HG03460 (cell line): ENCODE measurements at regions not wholly inside any gene's neighbourhood (a gene's known extent, or its start where the extent isn't known, plus 50 kb on each side); places are given as distances from the start of the nearest gene placed in this dataset.
"Not testable (repeated sequence)": the region's sequence is repeated elsewhere in the genome, so short reads cannot be mapped to it uniquely, and the experiment has no call there.

ENCODE experiments used
- ATAC-seq: cut with Tn5 transposase; IDR thresholded peaks from one replicate; pipeline ENCODE4 v1.9.1; 2021; ENCODE audit not compliant: unreplicated experiment

DNA sequence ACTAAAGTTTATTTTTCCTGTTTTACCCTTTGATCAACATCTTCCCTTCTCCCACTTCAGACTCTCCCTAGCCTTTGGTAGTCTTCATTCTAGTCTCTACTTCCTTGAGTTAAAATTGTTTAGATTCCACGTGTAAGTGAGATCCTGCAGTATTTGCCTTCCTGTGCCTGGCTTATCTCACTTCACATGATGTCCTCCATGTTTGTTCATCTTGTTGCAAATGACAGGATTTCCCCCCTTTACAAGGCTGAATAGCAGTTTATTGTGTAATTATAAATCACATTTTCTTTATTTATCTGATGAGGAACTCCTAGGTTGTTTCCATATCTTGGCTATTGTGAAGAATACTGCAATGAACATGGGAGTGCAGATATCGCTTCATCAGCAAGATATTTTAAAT is 461.7 kb downstream of the CHSY3 start:
- ATAC-seq: no peak

DNA sequence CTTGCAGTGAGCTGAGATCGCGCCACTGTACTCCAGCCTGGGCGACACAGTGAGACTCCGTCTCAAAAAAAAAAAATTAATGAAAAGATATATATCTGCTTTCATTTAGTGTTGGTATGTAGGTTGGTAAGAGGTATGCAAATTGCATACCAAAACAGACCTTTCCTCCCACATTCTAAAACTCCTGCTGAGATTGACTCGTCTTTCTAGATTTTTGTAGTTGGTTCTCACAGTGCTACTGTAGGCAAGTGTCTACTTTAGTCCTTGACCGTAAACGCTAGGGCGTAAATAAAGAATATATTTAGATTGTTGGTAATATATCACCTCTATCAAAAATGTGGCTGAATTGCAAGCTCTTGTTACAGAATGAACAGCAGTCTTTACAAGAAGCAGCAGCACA is 445.9 kb downstream of the CHSY3 start:
- ATAC-seq: no peak

DNA sequence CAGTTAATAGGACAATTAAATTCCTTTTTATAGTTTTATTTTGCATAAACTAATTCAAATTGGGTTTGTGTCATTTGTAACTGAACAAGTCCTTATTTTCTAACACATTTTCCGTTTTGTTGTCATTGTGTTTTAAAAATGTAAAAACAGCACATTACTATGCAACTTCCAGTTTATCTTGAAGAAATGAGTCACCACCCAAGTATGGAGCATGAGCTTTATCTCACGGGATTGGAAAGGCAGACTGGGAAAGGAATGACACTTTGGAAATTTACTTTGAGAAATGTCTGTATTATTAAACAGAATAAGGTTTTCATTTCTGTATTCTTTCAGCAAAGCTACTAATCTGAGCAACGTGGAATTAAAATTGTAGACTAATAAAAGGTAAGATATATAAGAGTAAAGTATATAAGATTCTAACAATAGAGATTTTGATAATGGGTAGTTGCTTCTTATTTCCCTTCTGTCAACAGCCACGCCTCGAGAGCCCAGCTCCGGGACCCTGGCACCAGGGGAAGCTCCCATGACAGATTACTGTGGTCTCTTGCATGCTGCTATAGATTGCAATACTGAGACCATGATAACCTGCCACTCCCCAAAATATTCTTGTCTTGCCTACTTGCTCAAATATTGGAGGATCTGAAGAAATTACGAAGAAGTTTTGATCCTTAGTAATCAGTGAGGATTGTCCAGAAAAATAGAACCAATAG is 433.1 kb downstream of the CHSY3 start:
- no peak for ATAC-seq

DNA sequence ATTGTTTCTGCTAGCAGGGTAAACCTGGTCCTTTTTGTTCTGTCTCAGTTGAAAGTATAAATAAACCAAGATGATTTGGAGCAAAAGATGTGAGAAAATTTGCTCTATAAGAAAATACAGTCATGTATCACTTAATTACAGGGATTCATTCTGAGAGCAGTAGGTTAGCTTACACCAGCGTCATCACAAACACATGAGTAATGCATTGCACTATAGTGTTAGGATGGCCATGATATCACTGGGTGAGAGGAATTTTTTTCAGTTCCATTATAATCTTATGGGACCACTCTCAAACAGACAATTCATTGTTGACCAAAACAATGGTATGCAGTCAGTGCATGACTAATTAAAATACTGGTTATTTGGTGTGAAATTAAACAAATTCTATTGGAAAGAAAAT is 430.9 kb downstream of the CHSY3 start:
- ATAC-seq: no peak

DNA sequence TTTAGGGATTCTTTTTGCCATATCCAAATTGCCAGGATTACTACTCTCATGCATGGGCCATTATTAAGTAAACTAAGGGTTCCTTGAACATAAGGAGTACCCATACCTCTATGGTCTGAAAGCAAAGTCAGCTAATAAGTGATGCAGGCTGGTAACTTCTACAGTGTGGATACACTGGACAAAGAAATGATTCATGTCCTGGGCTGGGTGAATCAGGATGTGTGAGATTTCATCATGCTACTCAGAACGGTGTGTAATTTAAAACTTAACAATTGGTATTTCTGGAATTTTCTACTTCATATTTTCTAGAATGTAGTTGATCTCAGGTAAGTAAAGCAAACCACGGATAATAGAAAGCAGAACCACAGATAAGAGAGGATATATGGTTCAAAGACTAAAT is 428.8 kb downstream of the CHSY3 start:
- ATAC-seq: no peak

DNA sequence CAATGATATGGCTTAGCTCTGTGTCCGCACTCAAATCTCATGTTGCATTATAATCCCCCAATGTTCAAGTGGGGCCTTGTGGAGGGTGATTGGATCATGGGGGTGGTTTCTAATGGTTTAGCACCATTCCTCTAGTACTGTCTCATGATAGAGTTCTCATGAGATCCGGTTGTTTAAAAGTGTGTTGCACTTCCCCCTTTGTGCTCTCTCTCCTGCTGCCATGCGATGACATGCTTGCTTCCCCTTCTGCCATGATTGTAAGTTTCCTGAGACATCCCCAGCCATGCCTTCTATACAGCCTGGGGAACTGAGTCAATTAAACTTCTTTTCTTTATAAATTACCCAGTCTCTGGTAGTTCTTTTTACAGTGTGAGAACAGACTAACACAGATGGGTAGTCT is 427.1 kb downstream of the CHSY3 start:
- no peak for ATAC-seq

DNA sequence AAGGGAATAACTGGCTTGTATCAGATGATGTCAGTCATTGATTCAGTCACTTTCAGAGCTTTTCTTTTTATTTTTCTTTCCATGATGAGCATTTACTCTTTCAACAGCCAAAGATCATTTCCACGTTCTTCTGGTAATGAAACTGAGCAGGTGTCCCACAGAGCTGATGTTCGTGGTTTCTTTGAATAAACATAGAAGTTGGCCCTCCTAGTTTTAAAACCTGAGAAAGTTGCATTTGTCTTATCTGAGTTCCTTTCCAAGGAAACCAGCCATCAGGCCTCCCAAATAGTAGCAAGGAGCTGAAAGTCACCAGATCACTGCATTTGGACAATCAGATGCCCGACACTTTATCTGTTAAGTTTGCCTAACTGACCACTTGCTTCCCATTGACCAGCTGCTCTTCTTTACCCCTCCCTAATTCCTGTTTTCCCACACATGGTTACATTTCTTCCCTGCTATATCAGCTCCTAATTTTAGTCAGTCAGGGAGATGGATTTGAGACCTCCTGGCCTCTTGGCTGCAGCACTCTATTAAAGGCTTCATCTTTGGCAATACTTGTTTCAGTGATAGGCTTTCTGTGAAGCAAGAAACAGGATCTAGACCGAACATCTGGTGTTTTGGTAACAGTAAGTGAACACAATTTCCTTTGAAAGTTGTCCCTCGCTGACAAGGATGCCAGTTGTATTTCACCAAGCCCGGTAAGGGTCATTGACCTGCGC is 420.8 kb downstream of the CHSY3 start:
- ATAC-seq: no peak

DNA sequence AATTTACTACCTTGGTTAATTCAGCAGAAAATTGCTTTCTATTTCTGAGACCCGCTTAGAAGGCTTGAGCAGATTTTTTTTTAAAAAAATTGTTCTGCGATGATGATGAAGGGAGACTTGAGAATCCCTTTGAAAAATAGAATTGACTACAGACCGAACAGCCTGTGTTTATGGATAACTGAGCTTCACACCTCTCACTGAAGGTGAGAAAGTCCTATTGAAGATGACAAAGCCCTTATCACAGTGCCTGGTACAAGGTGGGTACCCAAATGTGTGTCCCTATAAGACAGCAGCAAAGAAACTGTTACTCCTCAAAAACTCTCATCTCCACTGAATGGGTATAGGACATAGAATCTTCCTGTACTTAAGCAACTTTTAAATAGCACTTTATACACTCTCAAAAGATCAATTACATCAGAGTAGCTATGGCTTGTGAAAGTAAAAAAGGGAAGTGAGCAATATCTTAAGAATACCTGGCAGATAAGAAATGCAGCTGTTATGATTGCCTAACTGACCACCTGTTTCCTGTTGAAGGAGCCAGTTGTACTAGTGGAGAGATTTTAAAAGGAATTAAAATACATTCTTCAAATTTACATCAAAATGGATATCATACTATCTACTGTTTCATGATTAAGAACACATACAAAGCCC is 419.7 kb downstream of the CHSY3 start:
- peak; percentile 100 for ATAC-seq

DNA sequence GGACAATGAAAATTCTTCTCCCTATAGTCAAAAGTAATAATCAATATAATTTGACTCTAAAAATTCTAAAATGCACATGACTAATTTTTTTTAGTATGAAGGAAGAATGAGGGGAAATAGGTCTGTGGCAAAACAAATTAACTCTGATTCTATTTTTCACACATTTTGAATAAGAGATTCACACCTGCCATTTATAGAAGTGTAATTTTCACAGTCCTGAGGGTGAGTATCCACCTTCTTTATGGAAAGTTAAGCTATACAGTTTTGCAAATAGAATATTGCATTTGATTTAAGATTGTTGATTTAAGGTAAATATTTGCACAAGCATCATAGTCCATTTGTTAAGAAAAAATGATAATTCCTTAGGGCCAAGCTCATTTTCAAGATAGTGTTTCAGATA is 417.7 kb downstream of the CHSY3 start:
- ATAC-seq: no peak

DNA sequence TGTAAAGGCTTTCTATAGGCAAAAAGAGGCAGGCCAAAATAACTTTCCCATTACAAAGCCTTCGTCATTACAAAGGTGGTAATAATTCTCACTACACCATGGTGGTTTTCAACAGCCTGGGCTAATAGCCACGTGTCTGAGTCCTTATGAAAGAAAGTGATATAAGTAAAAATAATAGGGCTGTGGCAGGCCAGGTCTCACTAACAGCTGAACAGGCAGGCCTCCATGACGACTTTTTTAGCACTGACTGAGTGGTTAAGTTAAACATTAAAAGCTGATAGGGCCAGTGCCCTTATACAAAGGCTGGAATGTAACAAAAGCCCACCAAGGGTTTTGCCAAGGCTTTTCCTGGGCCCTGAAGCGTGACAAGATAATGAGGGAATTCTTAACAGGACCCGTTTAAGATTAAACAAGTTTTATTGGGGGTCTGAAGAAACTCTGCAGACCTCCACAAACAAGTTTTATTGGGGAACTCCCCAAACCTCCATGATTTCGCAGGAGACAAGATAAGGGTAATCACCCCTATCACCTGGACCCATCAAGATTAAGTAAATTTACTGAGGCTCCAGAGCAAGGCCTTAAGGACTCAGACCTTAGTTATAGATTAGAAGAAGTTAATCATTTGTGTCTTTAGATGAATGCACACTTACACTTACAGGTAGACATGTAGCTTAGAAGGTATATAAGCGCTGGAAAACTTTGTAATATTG is 412.9 kb downstream of the CHSY3 start:
- peak; percentile 74 for ATAC-seq

DNA sequence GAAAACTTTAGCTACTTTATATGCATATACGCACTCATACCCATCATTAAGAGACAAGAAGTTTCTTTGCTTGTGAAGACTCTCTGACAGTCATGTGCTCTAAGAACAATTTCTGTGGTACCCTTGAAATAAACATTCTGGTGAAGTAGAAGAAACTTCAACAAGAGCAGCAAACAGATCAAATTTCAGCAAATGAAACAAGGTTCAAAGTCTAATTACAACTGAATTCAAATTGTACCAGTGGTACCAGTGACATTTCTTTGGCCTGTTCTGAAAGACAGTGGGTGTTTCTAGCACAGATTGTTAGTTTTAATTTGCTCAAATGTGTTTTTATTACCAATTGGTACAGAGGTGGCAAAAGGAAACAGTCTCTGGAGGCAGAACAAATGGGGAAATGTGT is 391.0 kb downstream of the CHSY3 start:
- ATAC-seq: no peak

DNA sequence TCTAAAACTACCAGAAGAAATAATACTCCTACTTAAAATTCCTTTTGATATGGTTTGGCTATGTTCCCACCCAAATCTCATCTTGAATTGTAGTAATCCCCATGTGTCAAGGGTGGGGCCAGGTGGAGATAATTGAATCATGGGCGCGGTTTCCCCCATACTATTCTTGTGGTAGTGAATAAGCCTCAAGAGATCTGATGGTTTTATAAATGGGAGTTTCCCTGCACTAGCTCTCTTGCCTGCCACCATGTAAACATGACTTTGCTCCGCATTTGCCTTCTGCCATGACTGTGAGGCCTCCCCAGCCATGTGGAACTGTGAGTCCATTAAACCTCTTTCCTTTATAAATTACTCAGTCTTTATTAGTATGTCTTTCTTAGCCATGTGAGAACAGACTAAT is 390.5 kb downstream of the CHSY3 start:
- not testable (repeated sequence) for ATAC-seq

DNA sequence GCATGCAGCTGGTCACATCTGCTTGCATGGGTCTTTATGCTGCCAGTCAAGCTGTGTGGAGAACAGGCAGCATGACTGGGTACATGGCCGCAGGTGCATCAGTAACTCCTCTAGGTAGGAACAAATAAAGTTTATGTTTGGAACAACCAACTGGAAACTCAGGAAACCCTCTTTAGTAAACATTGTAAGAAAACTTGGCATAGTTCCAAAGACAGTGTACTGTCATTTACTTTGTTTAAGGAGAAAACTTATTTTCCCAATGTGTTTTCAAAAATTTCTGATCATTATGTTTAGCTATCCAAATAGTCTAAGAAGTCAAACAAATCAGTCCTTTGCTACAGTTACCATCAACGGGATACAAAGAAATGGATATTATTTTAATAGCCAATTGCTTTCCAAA is 386.0 kb downstream of the CHSY3 start:
- no peak for ATAC-seq

DNA sequence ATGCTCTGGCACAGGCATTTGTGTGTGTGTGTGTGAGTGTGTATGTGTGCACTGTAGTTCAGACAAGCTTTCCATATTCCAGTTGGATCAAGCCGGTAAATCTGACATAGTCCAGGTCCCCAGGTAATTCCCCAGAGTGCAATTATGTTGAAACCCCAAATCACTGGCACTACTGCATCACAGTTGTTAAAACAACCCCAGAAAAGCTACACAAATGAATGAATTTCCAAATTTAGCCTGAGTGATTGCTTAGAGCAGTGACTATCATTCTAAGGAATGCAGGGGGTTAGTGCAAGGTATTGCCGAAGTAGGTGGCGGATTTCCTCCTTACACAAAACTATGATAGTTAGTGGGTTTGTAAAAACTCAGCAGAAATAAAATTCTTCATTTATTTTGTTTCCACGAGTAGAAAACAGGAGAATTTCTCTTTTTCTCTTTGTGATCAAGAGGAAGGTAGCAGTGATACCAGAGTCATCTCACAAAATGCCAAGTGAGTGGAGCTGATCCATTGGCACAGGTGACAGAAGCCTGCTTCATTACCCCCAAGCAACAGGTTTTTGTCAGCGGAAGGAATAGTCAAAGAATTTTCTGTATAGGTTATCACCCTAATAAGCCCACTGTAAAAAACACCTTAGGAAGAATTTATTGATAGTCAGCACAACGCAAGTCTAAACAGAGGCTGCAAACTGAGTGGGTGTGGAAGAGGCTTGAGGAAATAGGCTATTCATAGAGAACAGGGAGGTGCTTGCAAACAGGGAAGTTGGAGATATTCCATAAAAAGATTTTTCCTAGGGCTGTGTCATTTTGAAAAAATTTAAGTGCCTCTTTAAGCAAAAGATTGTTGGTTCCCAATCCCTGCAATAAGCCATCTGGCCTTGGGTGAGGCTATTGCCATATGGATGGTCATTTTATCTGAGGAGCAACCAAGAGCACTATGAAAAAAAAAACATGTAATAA is 385.1 kb downstream of the CHSY3 start:
- no peak for ATAC-seq

DNA sequence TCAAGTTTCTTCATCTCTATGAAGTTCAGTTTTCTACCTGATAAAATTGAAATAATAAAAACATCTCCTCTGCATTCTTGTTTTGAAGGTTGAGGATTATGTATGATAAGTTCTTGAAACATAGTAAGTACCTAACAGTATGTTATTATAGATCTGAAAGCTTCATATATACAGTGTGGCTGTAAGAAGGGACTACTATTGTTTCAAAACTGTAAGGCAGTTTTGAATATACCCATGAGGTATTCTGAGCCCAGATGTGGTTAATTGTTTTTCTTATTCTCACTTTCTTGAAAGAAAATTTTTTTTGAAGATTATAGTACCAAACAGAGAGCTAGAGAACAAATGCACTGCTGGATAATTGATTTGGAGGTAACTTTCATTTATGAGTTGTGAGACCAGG is 383.2 kb downstream of the CHSY3 start:
- no peak for ATAC-seq

DNA sequence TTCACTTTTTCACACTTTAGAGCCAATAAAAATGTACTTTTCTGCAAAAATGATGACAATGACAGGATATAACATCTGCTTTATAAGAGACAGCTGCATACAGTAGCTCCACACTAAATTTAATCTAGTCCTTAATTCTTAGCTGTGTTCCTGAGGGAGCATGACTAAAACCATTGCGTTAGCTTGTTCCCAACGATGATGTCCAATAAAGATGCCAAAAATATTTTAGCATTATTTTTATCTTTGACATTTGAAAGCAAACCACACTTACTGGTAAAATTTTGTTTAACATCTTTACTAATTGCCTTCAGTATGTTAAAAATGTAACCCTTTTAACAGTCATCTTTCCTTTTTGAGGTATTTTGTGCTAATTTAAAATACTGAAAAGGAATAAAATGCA is 382.7 kb downstream of the CHSY3 start:
- no peak for ATAC-seq

DNA sequence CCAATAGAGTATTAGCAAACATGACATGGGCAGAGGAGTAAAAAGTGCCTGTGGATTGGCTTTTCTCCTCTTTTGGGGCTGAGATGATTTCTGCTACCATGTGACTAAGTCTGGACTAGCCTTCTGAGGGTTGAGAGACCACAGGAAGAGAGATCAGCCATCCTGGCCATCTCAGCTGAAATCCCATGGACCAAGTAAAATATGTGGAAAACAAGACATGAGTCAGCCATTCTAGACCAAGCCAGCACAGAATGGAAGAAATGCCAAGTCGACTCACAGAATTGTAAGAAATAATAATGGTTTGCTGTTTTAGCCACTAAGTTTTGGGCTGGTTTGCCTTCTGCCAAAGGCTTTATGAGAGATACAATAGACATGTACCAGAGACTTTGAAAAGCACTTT is 377.8 kb downstream of the CHSY3 start:
- no peak for ATAC-seq

DNA sequence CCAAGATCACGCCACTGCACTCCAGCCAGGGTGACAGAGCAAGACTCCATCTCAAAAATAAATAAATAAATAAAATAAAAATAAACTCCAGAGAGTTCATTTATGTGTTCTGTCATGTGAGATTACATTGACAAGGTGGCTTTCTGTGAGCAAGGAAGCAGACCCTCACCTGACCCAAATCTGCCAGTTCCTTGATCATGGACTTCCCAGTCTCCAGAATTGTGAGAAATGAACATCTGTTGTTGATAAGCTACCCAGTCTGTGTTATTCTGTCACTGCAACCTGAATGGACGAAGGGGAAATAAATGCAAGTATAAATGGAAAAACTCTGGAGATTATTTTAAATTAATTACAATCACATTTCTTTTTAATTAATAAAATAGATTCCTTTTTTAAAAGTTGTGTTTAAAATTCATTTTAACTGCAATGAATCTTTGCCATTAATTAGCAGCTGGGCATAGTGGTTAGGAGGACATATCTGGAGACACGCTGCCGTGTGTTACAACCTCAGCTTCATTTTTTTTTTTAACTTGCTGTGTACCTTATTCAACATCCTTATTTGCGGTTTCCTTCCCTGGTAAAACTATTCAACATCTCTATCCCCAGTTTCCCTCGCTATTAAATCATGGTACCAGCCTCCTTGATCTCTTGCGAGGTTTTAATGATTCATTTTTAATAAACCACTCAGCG is 376.4 kb downstream of the CHSY3 start:
- ATAC-seq: no peak

DNA sequence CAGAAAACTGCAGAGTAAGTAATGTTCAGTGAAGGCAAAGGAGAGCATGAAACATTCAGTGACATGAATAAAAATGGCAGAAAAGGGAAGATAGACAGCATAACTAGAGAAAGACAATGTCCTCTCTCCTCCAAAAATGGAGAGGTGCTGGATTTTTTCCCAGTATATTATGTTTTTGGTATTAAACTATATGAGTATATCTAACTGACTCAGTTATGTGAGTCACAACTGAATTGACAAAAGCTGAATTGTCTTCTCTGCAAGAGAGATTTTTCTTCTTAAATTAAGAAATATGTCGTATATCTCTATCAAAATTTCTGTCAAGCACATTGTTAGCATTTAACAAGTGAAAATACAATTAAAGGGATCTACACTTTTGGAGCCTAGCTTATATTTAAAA is 375.1 kb downstream of the CHSY3 start:
- no peak for ATAC-seq

DNA sequence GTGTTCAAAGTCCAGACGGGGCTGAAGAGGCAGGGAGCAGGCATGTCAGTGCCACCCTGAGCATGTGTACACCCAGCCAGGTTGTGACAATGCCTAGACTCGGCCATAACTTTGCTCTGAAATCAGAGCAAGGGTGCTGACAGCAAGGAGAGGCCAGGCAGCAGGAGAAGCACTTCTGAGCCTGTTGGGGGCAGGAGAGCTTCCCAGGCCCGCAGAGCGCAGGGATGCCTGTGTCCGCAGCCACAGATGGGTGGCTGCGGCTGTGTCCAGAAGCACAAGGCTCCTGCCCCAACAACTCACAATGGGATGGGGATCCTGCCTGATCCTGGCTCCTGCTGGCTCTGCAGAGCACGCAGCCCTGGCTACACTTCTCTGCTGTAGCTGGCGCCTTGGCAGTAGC is 373.9 kb downstream of the CHSY3 start:
- ATAC-seq: no peak
